Panc1 (cell line): ENCODE measurements at regions not wholly inside any gene's neighbourhood (a gene's known extent, or its start where the extent isn't known, plus 50 kb on each side); places are given as distances from the start of the nearest gene placed in this dataset.

Source experiments
- ATAC-seq: fragments of 200-7000 bp; cut with Tn5 transposase; 2 replicates; pipeline ENCODE4 v1.9.1; 2020; ENCODE audit warnings: mild to moderate bottlenecking, moderate library complexity
- BruUV-seq: library from RNA; stranded (reverse); fragments of 400-500 nt; replicated peaks from 2 replicates; lab custom pipeline; 2021; lab: Mats Ljungman, UMichigan
- CTCF ChIA-PET: fragments of 300-600 bp; sonication (Branson Sonifier 250); formaldehyde crosslinking; loops from one replicate; lab custom pipeline; 2022; ENCODE audit warnings: antibody characterized with exemption; lab: Charles Lee
- POLR2A ChIA-PET: fragments of 300-600 bp; sonication (Branson Sonifier 250); formaldehyde crosslinking; loops from one replicate; lab custom pipeline; 2022; ENCODE audit warnings: antibody characterized with exemption; lab: Charles Lee
- DNase-seq: peaks from one replicate; pipeline ENCODE4 v3.0.0-alpha.2; 2010; ENCODE audit warnings: low read depth, low spot score
- H3K27ac ChIP-seq: 2 replicates; pipeline ENCODE4 v1.5.1; 2011; ENCODE audit warnings: mild to moderate bottlenecking, low read length, inconsistent platforms
- H3K27me3 ChIP-seq: fragments of 200-500 bp; sonication (Bioruptor generic); 2 replicates; pipeline ENCODE4 v1.6.0; 2014; ENCODE audit warnings: low read length, inconsistent platforms; ENCODE audit not compliant: control insufficient read depth, insufficient read depth
- H3K36me3 ChIP-seq: fragments of 200-500 bp; sonication (Bioruptor generic); 2 replicates; pipeline ENCODE4 v1.5.1; 2014; ENCODE audit warnings: inconsistent platforms, mild to moderate bottlenecking, low read length, moderate library complexity; ENCODE audit not compliant: control insufficient read depth, insufficient read depth
- H3K4me1 ChIP-seq: 2 replicates; pipeline ENCODE4 v1.5.1; 2011; ENCODE audit warnings: inconsistent platforms, mild to moderate bottlenecking, low read length, moderate library complexity; ENCODE audit not compliant: control insufficient read depth, insufficient read depth
- H3K4me3 ChIP-seq, 2 experiments: 2 replicates each; pipeline ENCODE4 v1.5.1; 2011 to 2012; ENCODE audit warnings: low read depth in 2 of 2, low read length in 2 of 2, mild to moderate bottlenecking in 2 of 2, inconsistent platforms in 1 of 2, moderate library complexity in 1 of 2
- H3K9me3 ChIP-seq: fragments of 200-500 bp; sonication (Bioruptor generic); 2 replicates; pipeline ENCODE4 v1.5.1; 2014; ENCODE audit warnings: low read depth, mild to moderate bottlenecking, inconsistent platforms, low read length, moderate library complexity; ENCODE audit not compliant: control insufficient read depth, insufficient read depth
- POLR2AphosphoS5 ChIP-seq: IDR thresholded peaks from 2 replicates; pipeline ENCODE4 v1.6.1; 2012; ENCODE audit warnings: mild to moderate bottlenecking, low read depth, low read length, moderate library complexity
- REST ChIP-seq, 2 experiments: IDR thresholded peaks; 2 replicates each; pipeline ENCODE4 v1.6.1; 2011 to 2012; ENCODE audit warnings: low read depth in 2 of 2, control low read depth in 1 of 2, low read length in 1 of 2, mild to moderate bottlenecking in 1 of 2, moderate library complexity in 1 of 2; ENCODE audit not compliant: insufficient read depth in 1 of 2
- SIN3A ChIP-seq: IDR thresholded peaks from 2 replicates; pipeline ENCODE4 v1.6.1; 2012; ENCODE audit warnings: low read depth, mild to moderate bottlenecking, low read length, moderate library complexity, borderline replicate concordance; ENCODE audit not compliant: insufficient read depth
- TCF7L2 ChIP-seq: IDR thresholded peaks from 2 replicates; pipeline ENCODE4 v1.6.1; 2011; ENCODE audit warnings: mild to moderate bottlenecking, low read depth, low read length, inconsistent platforms
- in situ Hi-C: cut with HindIII; loops from 2 replicates; pipeline ENCODE4 v1.10.0; 2016; ENCODE audit warnings: low sequenced_read_pairs, low pct_unique_long_range_greater_than_20kb
- intact Hi-C: fragments of 100-400 bp; cut with micrococcal nuclease; formaldehyde crosslinking; loops from one replicate; pipeline ENCODE4 v1.10.0; 2022; ENCODE audit not compliant: unreplicated experiment
- TF ChIP-seq, protein P1 (sequence below): fragments of 450-650 bp; IDR thresholded peaks from 2 replicates; pipeline ENCODE4 v1.5.1; 2017; ENCODE audit warnings: mild to moderate bottlenecking

DNA sequence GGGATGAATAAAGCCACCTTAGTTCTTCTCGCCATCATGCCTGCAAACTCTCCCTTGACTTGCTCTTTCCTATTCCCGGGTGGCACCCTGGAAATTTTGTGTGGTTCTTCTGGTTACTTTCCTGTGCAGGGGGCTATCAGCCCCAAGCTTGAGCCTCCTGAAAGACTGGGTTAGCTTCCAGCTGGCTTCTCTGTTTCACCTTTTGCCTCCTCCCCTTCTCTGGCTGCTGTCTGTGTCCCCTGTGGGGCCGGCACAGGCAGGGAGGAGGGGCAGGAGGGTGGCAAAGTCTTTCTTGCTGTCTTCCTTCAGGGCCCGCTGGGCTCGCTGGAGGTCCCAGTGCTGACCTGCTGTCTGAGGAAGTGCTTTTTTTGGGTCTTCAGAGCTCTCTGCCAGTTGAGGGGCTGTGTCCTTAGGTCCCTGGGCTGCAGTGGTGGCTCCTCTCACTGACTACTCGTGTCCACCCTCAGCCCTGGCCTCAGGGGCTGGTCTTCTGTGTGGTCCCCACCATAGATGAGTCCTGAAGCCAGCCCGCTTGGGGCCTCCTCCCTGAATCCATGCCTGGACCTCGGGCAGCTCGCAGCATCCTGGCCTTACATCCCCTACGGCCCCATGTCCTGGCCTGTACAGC, 196.5 kb downstream of the KLF13 start:
- Histone ChIP-seq H3K27me3 (no peaks in the 10 kb centered on the region; the same call in 1 of the 2 replicates), H3K4me1 (no peaks in the 10 kb centered on the region), H3K36me3 (no peaks in the 10 kb centered on the region), H3K9me3 (no peaks in the 10 kb centered on the region), H3K4me3 (no peak overlapping the region), H3K27ac (no peak overlapping the region)
- no peak for DNase-seq
- CTCF ChIA-PET, result no interaction called here
- intact Hi-C loops (loop anchor here (10.0 kb wide), 1 partner anchor 72 kb away; no protein-coding TSS in a partner anchor), in situ Hi-C loops (no loop called here)
- POLR2A ChIA-PET, result no interaction called here
- TF ChIP-seq POLR2AphosphoS5 (no peak), REST (IDR thresholded peaks at IDR 0.05; ENCODE audit: insufficient read depth in 1 of 2, low read depth in 2 of 2, low read length in 1 of 2) (no peak), SIN3A (no peak), TCF7L2 (no peak)
- TF ChIP-seq, protein P1, sequence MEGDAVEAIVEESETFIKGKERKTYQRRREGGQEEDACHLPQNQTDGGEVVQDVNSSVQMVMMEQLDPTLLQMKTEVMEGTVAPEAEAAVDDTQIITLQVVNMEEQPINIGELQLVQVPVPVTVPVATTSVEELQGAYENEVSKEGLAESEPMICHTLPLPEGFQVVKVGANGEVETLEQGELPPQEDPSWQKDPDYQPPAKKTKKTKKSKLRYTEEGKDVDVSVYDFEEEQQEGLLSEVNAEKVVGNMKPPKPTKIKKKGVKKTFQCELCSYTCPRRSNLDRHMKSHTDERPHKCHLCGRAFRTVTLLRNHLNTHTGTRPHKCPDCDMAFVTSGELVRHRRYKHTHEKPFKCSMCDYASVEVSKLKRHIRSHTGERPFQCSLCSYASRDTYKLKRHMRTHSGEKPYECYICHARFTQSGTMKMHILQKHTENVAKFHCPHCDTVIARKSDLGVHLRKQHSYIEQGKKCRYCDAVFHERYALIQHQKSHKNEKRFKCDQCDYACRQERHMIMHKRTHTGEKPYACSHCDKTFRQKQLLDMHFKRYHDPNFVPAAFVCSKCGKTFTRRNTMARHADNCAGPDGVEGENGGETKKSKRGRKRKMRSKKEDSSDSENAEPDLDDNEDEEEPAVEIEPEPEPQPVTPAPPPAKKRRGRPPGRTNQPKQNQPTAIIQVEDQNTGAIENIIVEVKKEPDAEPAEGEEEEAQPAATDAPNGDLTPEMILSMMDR, result no peak
- no TSS peak for BruUV-seq
- no peak for ATAC-seq

GRCh38 chr15:31523655-31524049, 197.0 kb downstream of the KLF13 start:
- no peak for ATAC-seq
- Histone ChIP-seq H3K27ac (no peak overlapping the region), H3K36me3 (no peaks in the 10 kb centered on the region), H3K9me3 (no peaks in the 10 kb centered on the region), H3K4me1 (no peaks in the 10 kb centered on the region), H3K4me3 (no peak overlapping the region), H3K27me3 (no peaks in the 10 kb centered on the region; the same call in 1 of the 2 replicates)
- no TSS peak for BruUV-seq
- TF ChIP-seq REST (IDR thresholded peaks at IDR 0.05; ENCODE audit: insufficient read depth in 1 of 2, low read depth in 2 of 2, low read length in 1 of 2) (no peak), SIN3A (no peak), POLR2AphosphoS5 (no peak), TCF7L2 (no peak)
- TF ChIP-seq, protein P1, result no peak
- ChIA-PET POLR2A (no interaction called here), CTCF (no interaction called here)
- intact Hi-C loops, result loop anchor here (10.0 kb wide), 1 partner anchor 71 kb away; no protein-coding TSS in a partner anchor
- DNase-seq, result no peak
- in situ Hi-C loops, result no loop called here
